ENCODE measurements at regions not wholly inside any gene's neighbourhood (a gene's known extent, or its start where the extent isn't known, plus 50 kb on each side); places are given as distances from the start of the nearest gene placed in this dataset.
"Not testable (repeated sequence)": the region's sequence is repeated elsewhere in the genome, so short reads cannot be mapped to it uniquely, and the experiment has no call there.

GRCh38 chr2:125643128-125643527, 1012.8 kb upstream of the GYPC start:
- no peak for DNase-seq

DNA sequence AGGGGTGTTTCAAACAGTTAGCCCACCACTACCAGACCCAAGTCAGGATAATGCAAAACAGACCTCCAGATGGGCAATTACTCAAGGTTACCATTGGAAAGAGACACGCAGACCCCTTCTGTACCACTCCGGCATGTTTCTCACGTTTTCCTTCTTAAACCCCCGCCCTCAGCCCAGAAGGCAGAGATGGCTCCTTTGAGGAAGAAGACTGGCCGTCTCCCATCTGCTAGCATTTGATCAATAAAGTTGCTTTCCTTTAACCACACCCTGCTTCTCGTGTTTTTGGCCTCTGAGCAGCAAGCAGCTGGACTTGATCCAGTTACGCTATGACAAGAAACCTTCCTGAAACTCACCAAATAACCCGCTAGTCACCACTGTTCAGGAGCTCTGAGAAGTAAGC, 1012.4 kb upstream of the GYPC start:
- no peak for DNase-seq

DNA sequence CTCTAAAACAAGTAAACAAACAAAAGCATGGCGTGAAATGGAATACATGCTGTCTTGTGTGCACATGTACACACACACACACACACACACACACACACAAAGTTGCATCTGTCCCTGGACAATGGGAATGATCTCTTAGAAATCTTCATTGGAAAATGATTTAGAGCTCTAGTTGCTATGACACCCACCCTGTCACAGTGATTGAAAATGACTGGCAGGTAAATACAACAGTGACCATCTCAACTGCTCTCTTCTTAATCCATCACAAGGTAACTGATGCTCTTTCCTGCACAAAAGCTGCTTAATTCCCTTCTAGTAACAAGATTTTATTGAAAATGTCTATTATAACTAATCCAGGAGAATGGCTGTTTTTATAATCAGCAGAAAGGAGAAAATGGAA, 1011.7 kb upstream of the GYPC start:
- DNase-seq = no peak

DNA sequence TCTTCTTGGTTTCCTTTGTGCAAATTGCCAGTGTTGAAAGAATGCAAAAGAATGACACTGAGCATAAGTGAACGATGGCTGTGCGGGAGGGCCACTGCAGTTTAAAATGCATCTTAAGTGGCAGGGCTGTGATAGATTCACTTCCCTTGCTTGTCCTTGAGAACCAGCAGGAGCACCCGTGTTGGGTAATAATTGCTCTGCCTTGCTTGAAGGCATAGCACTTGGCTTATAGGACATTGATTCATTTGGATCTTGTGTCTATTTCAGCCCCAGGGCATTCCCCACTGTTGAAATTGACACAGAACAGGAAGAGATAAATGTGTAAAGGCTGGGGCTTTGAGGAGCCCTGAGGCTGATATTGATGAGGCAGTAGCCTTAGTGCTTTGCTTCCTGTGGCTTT, 1003.7 kb upstream of the GYPC start:
- no peak for DNase-seq

- DNase-seq = no peak
These were observed 1001.7 kb upstream of the GYPC start for GRCh38 chr2:125654226-125654625.

DNA sequence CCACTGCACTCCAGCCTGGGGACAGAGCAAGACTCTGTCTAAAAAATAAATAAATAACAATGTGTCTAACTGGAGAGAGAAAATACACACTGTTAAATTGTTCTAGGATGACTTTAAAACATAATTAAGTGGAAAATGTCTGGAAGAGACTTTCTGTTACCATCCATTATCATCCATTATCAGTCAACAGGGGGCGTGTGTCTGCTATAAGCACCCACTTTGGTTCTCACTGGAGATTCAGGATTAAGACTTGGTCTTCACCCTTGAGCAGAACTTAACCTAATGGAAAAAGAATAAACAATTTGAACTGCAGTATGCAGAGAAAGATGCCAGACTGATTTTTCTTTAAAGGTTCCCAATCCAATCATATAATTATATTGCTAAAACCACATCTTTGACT, 999.8 kb upstream of the GYPC start:
- no peak for DNase-seq

DNA sequence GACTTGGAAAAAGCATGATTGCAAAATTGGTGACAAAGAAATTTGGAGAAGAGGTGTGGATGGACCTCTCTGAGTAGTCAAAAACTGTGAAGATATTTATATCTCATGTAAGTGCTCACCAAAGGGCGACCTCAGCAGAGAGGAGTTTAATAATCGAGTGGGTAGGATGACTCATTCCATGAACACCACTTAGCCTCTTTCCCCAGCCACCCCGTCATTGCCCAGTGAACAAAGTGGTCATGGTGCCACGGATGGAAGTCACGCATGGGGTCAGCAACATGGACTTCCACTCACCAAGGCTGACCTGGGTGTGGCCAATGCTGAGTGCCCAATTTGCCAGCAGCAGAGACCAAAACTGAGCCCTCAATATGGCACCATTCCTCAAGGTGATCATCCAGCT, 997.4 kb upstream of the GYPC start:
- DNase-seq = no peak

DNA sequence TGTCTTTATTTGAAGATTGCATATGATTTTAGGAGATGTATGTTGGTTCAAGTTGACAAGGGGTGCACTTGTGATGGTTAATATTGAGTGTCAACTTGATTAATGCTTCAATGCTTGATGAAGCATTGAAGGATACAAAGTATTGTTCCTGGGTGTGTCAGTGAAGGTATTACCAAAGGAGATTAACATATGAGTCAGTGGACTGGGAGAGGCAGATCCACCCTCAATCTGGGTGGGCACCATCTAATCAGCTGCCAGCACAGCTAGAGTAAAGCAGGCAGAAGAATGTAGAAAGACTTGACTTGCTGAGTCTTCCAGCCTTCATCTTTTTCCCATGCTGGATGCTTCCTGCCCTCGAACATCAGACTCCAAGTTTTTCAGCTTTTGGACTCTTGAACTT, 995.6 kb upstream of the GYPC start:
- DNase-seq = not testable (repeated sequence)

GRCh38 chr2:125667630-125668029, 988.3 kb upstream of the GYPC start:
- no peak for DNase-seq

DNA sequence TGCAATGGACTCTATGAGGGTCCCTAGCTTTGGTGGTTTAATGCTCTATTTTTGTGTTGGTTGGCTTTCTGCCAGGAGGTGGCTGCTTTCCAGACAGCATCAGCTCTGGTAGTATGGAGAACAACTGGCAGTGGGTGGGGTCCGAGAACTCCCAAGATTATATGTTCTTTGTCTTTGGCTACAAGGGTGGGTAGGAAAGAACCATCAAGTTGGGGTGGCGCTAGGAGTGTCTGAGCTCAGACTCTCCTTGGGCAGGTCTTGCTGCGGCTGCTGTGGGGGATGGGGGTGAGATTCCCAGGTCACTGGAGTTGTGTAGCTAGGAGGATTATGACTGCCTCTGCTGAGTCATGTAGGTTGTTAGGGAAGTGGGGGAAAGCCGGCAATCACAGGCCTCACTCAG, 976.1 kb upstream of the GYPC start:
- no peak for DNase-seq

DNA sequence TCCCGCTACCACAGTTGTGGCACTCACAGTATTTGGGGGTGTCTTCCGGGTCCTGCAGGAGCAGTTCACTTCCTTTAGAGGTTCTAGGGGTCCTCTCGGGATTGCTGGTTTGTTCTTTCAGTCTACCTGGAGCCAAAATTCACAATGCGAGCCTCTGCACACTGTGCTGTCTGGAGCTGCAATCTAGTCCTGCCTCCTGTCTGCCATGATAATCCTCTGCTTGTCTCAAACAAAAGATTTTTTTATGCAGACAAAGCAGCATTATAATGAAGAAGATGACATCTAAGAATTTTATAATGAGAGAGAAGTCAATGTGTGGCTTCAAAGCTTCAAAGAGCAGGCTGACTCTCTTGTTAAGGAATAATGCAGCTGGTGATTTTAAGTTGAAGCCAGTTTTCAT, 975.1 kb upstream of the GYPC start:
- DNase-seq = no peak

GRCh38 chr2:125681576-125681975, 974.4 kb upstream of the GYPC start:
- DNase-seq = no peak

DNA sequence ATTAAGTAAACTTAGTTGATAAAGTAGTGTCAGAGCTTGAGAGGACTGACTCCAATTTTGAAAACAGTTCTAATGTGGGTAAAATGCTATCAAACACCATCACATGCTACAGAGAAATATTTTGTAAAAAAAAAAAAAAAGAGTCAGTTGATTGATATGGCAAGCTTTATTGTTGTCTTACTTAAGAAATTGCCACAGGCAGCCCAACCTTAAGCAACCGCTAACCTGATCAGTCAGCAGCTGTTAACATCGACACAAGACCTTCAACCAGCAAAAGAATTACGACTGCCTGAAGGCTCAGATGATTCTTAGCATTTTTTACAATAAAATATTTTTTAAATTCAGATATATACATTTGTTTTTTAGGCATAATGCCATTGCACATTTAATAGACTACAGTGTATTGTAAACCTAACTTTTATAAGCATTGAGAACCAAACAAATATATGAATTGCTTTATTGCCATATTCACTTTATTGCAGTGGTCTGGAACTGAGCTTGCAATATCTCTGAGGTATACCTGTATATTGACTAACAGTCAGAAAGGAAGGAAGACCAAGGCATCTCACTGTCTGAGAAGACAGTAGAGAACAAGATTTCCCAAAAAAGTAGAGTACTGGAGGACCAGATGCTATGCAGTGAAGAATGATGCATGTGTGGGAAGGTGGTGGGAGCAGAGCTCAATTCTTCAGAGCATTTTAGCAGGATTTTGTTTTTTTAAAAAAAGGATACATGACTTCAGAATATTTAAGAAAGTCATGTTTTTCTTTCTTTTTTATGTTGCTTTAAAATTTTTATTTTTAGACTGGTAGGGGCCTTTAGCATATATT, 973.8 kb upstream of the GYPC start:
- DNase-seq = no peak

DNA sequence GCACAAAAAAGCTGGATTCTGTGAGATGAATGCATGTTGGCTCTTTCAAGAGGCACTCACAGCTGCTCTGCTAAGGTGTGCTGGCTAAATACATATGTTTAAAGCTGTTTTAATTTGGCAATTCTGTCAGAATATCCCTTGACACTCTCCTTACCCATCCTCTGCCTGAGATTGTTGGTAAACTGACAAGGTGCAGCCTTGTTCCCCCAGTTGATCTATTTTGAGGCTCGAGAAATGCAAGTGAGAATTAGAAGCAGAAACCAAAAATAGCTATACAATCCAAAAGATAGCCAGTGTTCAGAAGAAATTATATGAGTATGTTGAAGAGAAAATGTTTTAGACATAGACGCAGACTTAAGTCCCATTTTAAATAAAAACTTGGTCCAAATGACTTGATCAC, 971.7 kb upstream of the GYPC start:
- DNase-seq = no peak

- DNase-seq = no peak
These were observed 971.0 kb upstream of the GYPC start for GRCh38 chr2:125684932-125685331.

GRCh38 chr2:125696560-125696959, 959.4 kb upstream of the GYPC start:
- no peak for DNase-seq

DNA sequence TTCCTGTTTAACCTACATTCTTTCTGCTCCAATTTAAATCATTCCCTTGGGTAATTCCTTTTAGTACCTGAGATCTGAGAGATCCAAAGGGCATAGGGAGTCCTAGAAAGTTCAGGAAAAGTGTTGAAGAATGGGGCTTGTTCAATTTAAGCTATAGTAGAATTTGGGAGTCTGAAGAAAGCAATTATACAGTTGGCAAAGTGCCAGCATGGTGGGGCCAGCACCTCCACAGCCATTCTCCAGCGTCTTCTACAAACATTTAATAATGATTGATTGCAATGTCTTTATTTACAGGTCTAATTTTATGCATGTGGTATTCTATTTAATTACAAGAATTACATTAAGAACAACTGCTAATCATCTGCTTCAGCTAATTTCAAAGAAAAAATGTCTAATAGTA, 957.7 kb upstream of the GYPC start:
- no peak for DNase-seq

DNA sequence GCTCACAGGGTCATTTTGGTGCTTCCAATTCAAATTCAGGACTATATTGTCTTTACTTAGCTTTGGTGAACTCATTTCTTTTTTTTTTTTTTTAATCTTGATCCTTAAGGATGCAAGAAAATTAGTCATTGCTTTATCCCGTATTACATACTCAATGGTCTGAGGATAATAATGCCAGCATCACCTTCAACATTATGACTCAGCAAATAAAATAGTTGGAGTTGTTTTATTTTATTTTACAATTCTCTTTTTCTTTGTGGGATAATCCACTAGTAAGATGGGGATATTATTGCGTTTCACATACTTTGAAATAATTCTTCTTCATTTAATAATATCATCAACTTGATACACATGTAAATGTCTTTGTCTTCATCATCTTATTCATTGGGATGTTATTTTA, 954.9 kb upstream of the GYPC start:
- no peak for DNase-seq

- DNase-seq = no peak
These were observed 948.3 kb upstream of the GYPC start for GRCh38 chr2:125707611-125708010.

DNA sequence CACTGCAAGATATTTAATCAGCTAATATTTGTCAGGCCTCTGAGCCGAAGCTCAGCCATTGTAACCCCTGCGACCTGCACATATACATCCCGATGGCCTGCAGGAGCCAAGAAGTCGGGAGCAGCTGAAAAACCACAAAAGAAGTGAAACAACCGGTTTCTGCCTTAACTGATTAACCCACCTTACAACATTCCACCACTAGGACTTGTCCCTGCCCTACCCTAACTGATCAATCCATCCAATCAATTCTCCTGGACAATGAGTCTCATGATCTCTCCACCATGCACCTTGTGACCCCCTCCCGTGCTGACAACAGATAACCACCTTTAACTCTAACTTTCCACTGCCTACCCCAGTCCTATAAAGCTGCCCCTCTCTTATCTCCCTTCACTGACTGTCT, 945.4 kb upstream of the GYPC start:
- DNase-seq = no peak

GRCh38 chr2:125711075-125711474, 944.9 kb upstream of the GYPC start:
- DNase-seq = no peak

GRCh38 chr2:125713533-125713932, 942.4 kb upstream of the GYPC start:
- DNase-seq = no peak

DNA sequence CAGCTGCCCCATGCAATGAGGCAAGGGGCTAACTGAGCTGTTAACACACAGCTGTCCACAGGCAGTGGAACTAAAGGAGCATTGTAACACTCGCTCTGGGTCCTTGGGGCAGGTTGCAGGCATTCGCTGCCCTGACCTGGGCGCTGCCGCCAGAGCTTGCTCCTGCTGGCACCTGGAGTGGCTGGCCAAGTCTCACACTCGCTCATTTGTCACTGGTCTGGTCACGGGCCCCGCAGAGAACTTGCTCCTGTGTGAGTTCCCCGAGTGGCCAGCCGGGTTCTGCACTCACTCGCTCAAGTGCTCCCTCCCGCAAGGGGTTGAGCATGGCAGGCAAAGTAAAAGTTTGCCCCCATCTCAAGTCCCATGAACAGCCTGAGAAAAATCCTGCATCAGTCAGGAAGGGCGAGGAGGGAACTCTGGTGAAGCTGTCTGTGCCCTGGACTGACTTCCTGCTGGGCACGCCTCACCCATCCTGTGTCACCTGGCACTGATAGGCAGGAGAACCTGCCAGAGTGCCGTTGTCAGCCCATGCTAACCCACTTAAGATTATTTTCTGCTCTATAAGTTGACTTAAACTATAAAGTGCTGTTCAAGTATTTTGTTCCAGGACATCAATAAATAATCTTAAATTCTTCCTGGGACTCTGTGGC, 934.8 kb upstream of the GYPC start:
- DNase-seq = no peak

- no peak for DNase-seq
These were observed 925.0 kb upstream of the GYPC start for GRCh38 chr2:125730921-125731320.

- no peak for DNase-seq
These were observed 919.7 kb upstream of the GYPC start for GRCh38 chr2:125736306-125736705.

Data from NCI-H187 (cell line).